K562 (cell line): ENCODE measurements at regions not wholly inside any gene's neighbourhood (a gene's known extent, or its start where the extent isn't known, plus 50 kb on each side); places are given as distances from the start of the nearest gene placed in this dataset.

ENCODE experiments used
- ATAC-seq: fragments of 200-7000 bp; cut with Tn5 transposase; 3 replicates; pipeline ENCODE4 v1.9.1; 2020; ENCODE audit warnings: moderate library complexity
- BruUV-seq: library from RNA; stranded (reverse); fragments of 400-500 nt; replicated peaks from 2 replicates; lab custom pipeline; 2021; lab: Mats Ljungman, UMichigan
- CTCF ChIA-PET: fragments of 300-600 bp; formaldehyde crosslinking; extraction: SDS; loops from one replicate; lab custom pipeline; 2021; ENCODE audit warnings: low intra/inter-chr PET ratio; lab: Yijun Ruan, JAX
- POLR2A ChIA-PET: fragments of 300-600, 350-650 bp; sonication (Branson Sonifier 250); formaldehyde crosslinking; extraction: SDS; loops from one replicate; lab custom pipeline; 2021; ENCODE audit warnings: antibody characterized with exemption, inconsistent platforms; lab: Yijun Ruan, JAX
- DNase-seq, 4 experiments: peaks; one replicate each; pipeline versions ENCODE4 v3.0.0 to v3.0.0-alpha.2; 2011 to 2018; ENCODE audit warnings: low spot score in 3 of 4, mixed read lengths in 3 of 4; ENCODE audit errors: extremely low read depth in 1 of 4
- FAIRE-seq: peaks from 2 replicates; lab custom pipeline; 2011; peaks lifted over from hg19 to GRCh38; lab: Jason Lieb, UNC
- H2AFZ ChIP-seq: 2 replicates; pipeline ENCODE4 v1.6.0; 2011; ENCODE audit warnings: low read depth, low read length, control low read depth, inconsistent platforms
- H3K27ac ChIP-seq: fragments of 200-600 bp; 3 replicates; pipeline ENCODE4 v1.8.0; 2011; ENCODE audit warnings: low read depth, mild to moderate bottlenecking, control low read depth, inconsistent platforms, low read length, moderate library complexity, mixed read lengths; ENCODE audit errors: extremely low read depth
- H3K27me3 ChIP-seq, 2 experiments: fragments of 300-600 bp in 1 of 2; 2 replicates in 1 of 2; 3 replicates in 1 of 2; pipeline versions ENCODE4 v1.6.0 to v1.8.0; 2011; ENCODE audit warnings: inconsistent platforms in 2 of 2, low read length in 2 of 2, mild to moderate bottlenecking in 1 of 2, mixed read lengths in 1 of 2, moderate library complexity in 1 of 2; ENCODE audit not compliant: control insufficient read depth in 2 of 2, insufficient read depth in 2 of 2
- H3K36me3 ChIP-seq: fragments of 300-600 bp; 3 replicates; pipeline ENCODE4 v1.8.0; 2011; ENCODE audit warnings: mild to moderate bottlenecking, low read length, inconsistent platforms; ENCODE audit not compliant: control insufficient read depth, insufficient read depth
- H3K4me1 ChIP-seq, 2 experiments: fragments of 200-600 bp in 1 of 2; replicated peaks in 1 of 2; 2 replicates in 1 of 2; 3 replicates in 1 of 2; pipeline versions ENCODE4 v1.5.1 to v1.8.0; 2011; ENCODE audit warnings: inconsistent platforms in 2 of 2, low read length in 2 of 2, mild to moderate bottlenecking in 1 of 2, mixed read lengths in 1 of 2, moderate library complexity in 1 of 2; ENCODE audit not compliant: control insufficient read depth in 2 of 2, insufficient read depth in 2 of 2
- H3K4me2 ChIP-seq: 2 replicates; pipeline ENCODE4 v1.6.1; 2011; ENCODE audit warnings: low read length, control low read depth, inconsistent platforms, mixed read lengths; ENCODE audit not compliant: insufficient read depth
- H3K4me3 ChIP-seq: fragments of 200-600 bp; sonication (generic), shearing (Covaris generic); 2 replicates; pipeline ENCODE4 v1.5.1; 2016; ENCODE audit warnings: control low read depth, inconsistent platforms
- H3K79me2 ChIP-seq: fragments of 200-600 bp; 3 replicates; pipeline ENCODE4 v1.8.0; 2011; ENCODE audit warnings: low read length, inconsistent platforms; ENCODE audit not compliant: control insufficient read depth, insufficient read depth
- H3K9ac ChIP-seq, 2 experiments: 2 replicates each; pipeline versions ENCODE4 v1.6.0 to v1.6.1; 2011; ENCODE audit warnings: low read depth in 2 of 2, low read length in 2 of 2, control low read depth in 1 of 2, inconsistent platforms in 1 of 2, mild to moderate bottlenecking in 1 of 2, mixed read lengths in 1 of 2; ENCODE audit not compliant: insufficient read depth in 1 of 2
- H3K9me1 ChIP-seq: one replicate; pipeline ENCODE4 v1.6.0; 2011; ENCODE audit warnings: inconsistent platforms, mild to moderate bottlenecking, low read length, moderate library complexity; ENCODE audit not compliant: control insufficient read depth, insufficient read depth
- H3K9me3 ChIP-seq: replicated peaks from 2 replicates; pipeline ENCODE4 v1.5.1; 2011; ENCODE audit warnings: low read depth, low read length, inconsistent platforms; ENCODE audit not compliant: control insufficient read depth, insufficient read depth
- H4K20me1 ChIP-seq: replicated peaks from 2 replicates; pipeline ENCODE4 v1.6.1; 2011; ENCODE audit warnings: low read length, inconsistent platforms, mixed read lengths; ENCODE audit not compliant: control insufficient read depth, insufficient read depth
- BRCA1 ChIP-seq, 2 experiments: fragments of 450-650 bp in 1 of 2; sonication (generic) in 1 of 2; formaldehyde crosslinking in 1 of 2; IDR thresholded peaks; 2 replicates each; pipeline versions ENCODE4 v1.5.0 to v1.6.1; 2017 to 2020; ENCODE audit warnings: mild to moderate bottlenecking in 1 of 2, missing genetic modification reagents in 1 of 2
- IFI16 ChIP-seq: fragments of 250-450 bp; sonication (Bioruptor Pico); IDR thresholded peaks from 2 replicates; pipeline ENCODE4 v2.1.2; 2022; ENCODE audit warnings: mild to moderate bottlenecking, inconsistent platforms
- MTF1 ChIP-seq: fragments of 250-450 bp; sonication (Bioruptor Pico); IDR thresholded peaks from 2 replicates; pipeline ENCODE4 v1.9.0; 2021; ENCODE audit warnings: moderate library complexity, mild to moderate bottlenecking, inconsistent platforms, borderline replicate concordance
- TSC22D4 ChIP-seq: fragments of 450-650 bp; IDR thresholded peaks from 2 replicates; pipeline ENCODE4 v1.6.1; 2016; ENCODE audit warnings: missing genetic modification characterization, missing biosample characterization, control low read depth
- ZNF507 ChIP-seq: conservative IDR thresholded peaks from 2 replicates; pipeline ENCODE4 v1.6.1; 2017; ENCODE audit warnings: missing genetic modification characterization, missing compliant biosample characterization
- WGBS: fragments of 100-300 bp; shearing (Covaris generic); methylation state at CpG from one replicate; pipeline ENCODE4 v1.1.6; 2016; ENCODE audit warnings: low coverage, mixed read lengths; ENCODE audit not compliant: insufficient coverage; ENCODE audit errors: missing lambda C conversion rate; 5-methylcytosine and 5-hydroxymethylcytosine counted together
- in situ Hi-C: fragments of 300-500 bp; cut with MboI; formaldehyde crosslinking; loops from 4 replicates; pipeline ENCODE4 v1.15.0; 2018; ENCODE audit warnings: inconsistent platforms, mixed read lengths
- intact Hi-C: fragments of 100-400 bp; cut with micrococcal nuclease; formaldehyde crosslinking; loops from 2 replicates; pipeline ENCODE4 v1.14.2; 2022
- TF ChIP-seq, protein P1 (sequence below): sonication (generic); formaldehyde crosslinking; IDR thresholded peaks from 2 replicates; pipeline ENCODE4 v1.8.1; 2022; ENCODE audit warnings: missing genetic modification reagents

DNA sequence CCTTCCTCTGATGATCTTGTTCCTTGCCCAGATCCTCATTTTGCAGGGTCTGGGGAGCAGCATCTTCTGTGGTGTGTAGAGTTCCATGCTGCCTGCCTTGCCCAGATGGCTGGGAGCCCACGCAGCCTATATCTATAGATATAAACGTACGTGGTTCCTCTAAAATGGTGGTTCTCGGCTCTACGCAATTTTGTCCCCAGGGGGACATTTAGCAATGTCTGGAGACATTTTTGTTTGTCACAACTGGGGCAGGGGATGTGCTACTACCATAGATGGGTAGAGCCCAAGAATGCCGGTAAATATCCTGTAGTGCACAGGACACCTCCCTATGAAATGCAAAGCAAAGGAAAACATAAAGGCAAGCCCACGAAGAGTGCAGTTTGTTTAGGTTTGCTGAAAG lies 98.4 kb upstream of the SPACA1 start (continued):
- TF ChIP-seq, protein P1, sequence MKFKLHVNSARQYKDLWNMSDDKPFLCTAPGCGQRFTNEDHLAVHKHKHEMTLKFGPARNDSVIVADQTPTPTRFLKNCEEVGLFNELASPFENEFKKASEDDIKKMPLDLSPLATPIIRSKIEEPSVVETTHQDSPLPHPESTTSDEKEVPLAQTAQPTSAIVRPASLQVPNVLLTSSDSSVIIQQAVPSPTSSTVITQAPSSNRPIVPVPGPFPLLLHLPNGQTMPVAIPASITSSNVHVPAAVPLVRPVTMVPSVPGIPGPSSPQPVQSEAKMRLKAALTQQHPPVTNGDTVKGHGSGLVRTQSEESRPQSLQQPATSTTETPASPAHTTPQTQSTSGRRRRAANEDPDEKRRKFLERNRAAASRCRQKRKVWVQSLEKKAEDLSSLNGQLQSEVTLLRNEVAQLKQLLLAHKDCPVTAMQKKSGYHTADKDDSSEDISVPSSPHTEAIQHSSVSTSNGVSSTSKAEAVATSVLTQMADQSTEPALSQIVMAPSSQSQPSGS (CRISPR knock-in tag), result no peak
- no peak for TF ChIP-seq MTF1
- TF ChIP-seq, all 486 proteins: peak for 0

DNA sequence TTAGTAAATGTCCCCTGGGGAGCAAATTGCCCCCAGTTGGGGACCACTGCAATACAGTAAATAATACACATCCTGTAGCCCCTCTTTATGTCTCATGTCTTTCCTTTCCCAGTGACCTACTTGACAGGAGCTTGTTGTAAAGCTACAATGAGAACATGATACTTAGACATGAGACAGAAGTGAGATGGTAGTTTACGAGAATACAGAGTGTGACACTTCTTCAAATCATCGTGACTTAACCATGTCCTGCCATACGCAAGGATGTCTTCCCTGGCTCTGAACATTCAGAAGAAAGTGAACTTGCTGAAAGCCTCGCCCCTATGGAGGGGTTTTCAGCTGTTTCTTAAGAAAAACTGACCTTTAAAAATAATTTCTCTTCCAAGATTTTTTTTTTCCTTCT lies 101.0 kb upstream of the SPACA1 start:
- BruUV-seq, result no TSS peak

More for the DNA sequence above, 101.0 kb upstream of the SPACA1 start:
- POLR2A ChIA-PET, result no interaction called here
- FAIRE-seq, result no peak
- no peak overlapping the region for H3K9ac ChIP-seq
- no peak overlapping the region for H3K4me3 ChIP-seq
- H3K9me3 ChIP-seq, result no peaks in the 10 kb centered on the region
- no peaks in the 10 kb centered on the region for H4K20me1 ChIP-seq
- H3K9me1 ChIP-seq, result no peaks in the 10 kb centered on the region
- H3K4me1 ChIP-seq, result no peaks in the 10 kb centered on the region
- no peaks in the 10 kb centered on the region for H3K36me3 ChIP-seq
- no peak for ATAC-seq
- in situ Hi-C loops, result no loop called here
- no peak overlapping the region for H2AFZ ChIP-seq
- no peak for DNase-seq
- H3K27ac ChIP-seq, result no peak overlapping the region
- H3K4me2 ChIP-seq, result no peak overlapping the region
- H3K27me3 ChIP-seq, result peaks cover 11 to 23% of the 10 kb centered on the region in 2 experiments
- intact Hi-C loops, result no loop called here
- TF ChIP-seq TSC22D4 (no peak), IFI16 (CRISPR knock-in tag) (no peak), BRCA1 (IDR thresholded peaks at IDR 0.05) (no peak), BRCA1 (CRISPR knock-in tag; IDR thresholded peaks at IDR 0.05) (no peak), ZNF507 (tag) (no peak)
- H3K79me2 ChIP-seq, result no peaks in the 10 kb centered on the region
- CTCF ChIA-PET, result no interaction called here
- 4% methylated on average over 4 of the region's 4 CpGs for WGBS
